SK-N-SH treated with all-trans-retinoic acid at 6 μM for 48 hours (cell line): ENCODE measurements at regions not wholly inside any gene's neighbourhood (a gene's known extent, or its start where the extent isn't known, plus 50 kb on each side); places are given as distances from the start of the nearest gene placed in this dataset.
"Not testable (repeated sequence)": the region's sequence is repeated elsewhere in the genome, so short reads cannot be mapped to it uniquely, and the experiment has no call there.

ENCODE experiments used
- ATAC-seq: fragments of 200-7000 bp; cut with Tn5 transposase; 3 replicates; pipeline ENCODE4 v1.9.1; 2020; ENCODE audit warnings: mild to moderate bottlenecking, moderate library complexity
- ARNTL ChIP-seq: fragments of 450-650 bp; formaldehyde crosslinking; IDR thresholded peaks from 2 replicates; pipeline ENCODE4 v1.5.0; 2020; ENCODE audit warnings: low read depth, mild to moderate bottlenecking, moderate library complexity, borderline replicate concordance
- BACH2 ChIP-seq: fragments of 250-450 bp; sonication (Bioruptor Pico); IDR thresholded peaks from 2 replicates; pipeline ENCODE4 v1.9.0; 2021; ENCODE audit warnings: mild to moderate bottlenecking, borderline replicate concordance
- CREB5 ChIP-seq: fragments of 250-450 bp; sonication (Bioruptor Pico); IDR thresholded peaks from 2 replicates; pipeline ENCODE4 v1.5.1; 2020; ENCODE audit warnings: low read depth, mild to moderate bottlenecking, moderate library complexity
- CSDC2 ChIP-seq: fragments of 250-450 bp; sonication (Bioruptor Pico); IDR thresholded peaks from 2 replicates; pipeline ENCODE4 v1.5.0; 2020; ENCODE audit warnings: mild to moderate bottlenecking, moderate library complexity
- CSRNP3 ChIP-seq: fragments of 250-450 bp; sonication (Bioruptor Pico); IDR thresholded peaks from 2 replicates; pipeline ENCODE4 v1.5.1; 2021; ENCODE audit warnings: mild to moderate bottlenecking, moderate library complexity
- ESRRG ChIP-seq: fragments of 250-450 bp; sonication (Bioruptor Pico); IDR thresholded peaks from 2 replicates; pipeline ENCODE4 v1.6.1; 2021; ENCODE audit warnings: mild to moderate bottlenecking
- GLIS3 ChIP-seq: fragments of 250-450 bp; sonication (Bioruptor Pico); IDR thresholded peaks from 2 replicates; pipeline ENCODE4 v1.5.0; 2020; ENCODE audit warnings: mild to moderate bottlenecking, moderate library complexity
- ISL1 ChIP-seq: fragments of 250-450 bp; sonication (Bioruptor Pico); IDR thresholded peaks from 2 replicates; pipeline ENCODE4 v2.1.2; 2022; ENCODE audit warnings: mild to moderate bottlenecking, moderate library complexity
- OSR1 ChIP-seq: fragments of 250-450 bp; sonication (Bioruptor Pico); IDR thresholded peaks from 2 replicates; pipeline ENCODE4 v1.8.0; 2022; ENCODE audit warnings: moderate library complexity, mild to moderate bottlenecking, inconsistent platforms
- POU6F1 ChIP-seq: fragments of 250-450 bp; sonication (Bioruptor Pico); IDR thresholded peaks from 2 replicates; pipeline ENCODE4 v1.8.0; 2021; ENCODE audit warnings: low read depth, mild to moderate bottlenecking, moderate library complexity, borderline replicate concordance
- PPARA ChIP-seq: fragments of 250-450 bp; sonication (Bioruptor Pico); IDR thresholded peaks from 2 replicates; pipeline ENCODE4 v1.5.0; 2020; ENCODE audit warnings: mild to moderate bottlenecking, borderline replicate concordance
- RARB ChIP-seq: fragments of 250-450 bp; sonication (Bioruptor Pico); IDR thresholded peaks from 2 replicates; pipeline ENCODE4 v1.8.0; 2021; ENCODE audit warnings: mild to moderate bottlenecking, moderate library complexity
- TCF4 ChIP-seq: fragments of 250-450 bp; sonication (Bioruptor Pico); IDR thresholded peaks from 2 replicates; pipeline ENCODE4 v1.8.0; 2021; ENCODE audit warnings: mild to moderate bottlenecking, moderate library complexity, borderline replicate concordance
- TOX ChIP-seq: fragments of 250-450 bp; sonication (Bioruptor Pico); IDR thresholded peaks from 2 replicates; pipeline ENCODE4 v1.8.0; 2021; ENCODE audit warnings: mild to moderate bottlenecking, moderate library complexity, borderline replicate concordance
- ZC3H10 ChIP-seq: fragments of 250-450 bp; sonication (Bioruptor Pico); IDR thresholded peaks from 2 replicates; pipeline ENCODE4 v1.5.1; 2021; ENCODE audit warnings: mild to moderate bottlenecking, moderate library complexity
- ZFP3 ChIP-seq: fragments of 250-450 bp; sonication (Bioruptor Pico); IDR thresholded peaks from 2 replicates; pipeline ENCODE4 v1.5.0; 2020; ENCODE audit warnings: mild to moderate bottlenecking, moderate library complexity
- ZNF8 ChIP-seq: fragments of 450-650 bp; formaldehyde crosslinking; IDR thresholded peaks from 2 replicates; pipeline ENCODE4 v1.5.0; 2020; ENCODE audit warnings: mild to moderate bottlenecking, moderate library complexity

- TF ChIP-seq CREB5 (CRISPR knock-in tag) (no peak), RARB (no peak), GLIS3 (CRISPR knock-in tag) (no peak)
These were observed 104.0 kb downstream of the PPIAL4G start (continued) for GRCh38 chr1:148379170-148379500.

GRCh38 chr1:148377992-148378391 lies 105.1 kb downstream of the PPIAL4G start:
- ATAC-seq, result not testable (repeated sequence)

GRCh38 chr1:148377045-148377444 lies 106.1 kb downstream of the PPIAL4G start:
- ATAC-seq, result not testable (repeated sequence)

GRCh38 chr1:148374101-148374500 lies 109.0 kb downstream of the PPIAL4G start:
- TF ChIP-seq RARB (no peak), GLIS3 (CRISPR knock-in tag) (no peak), CSRNP3 (CRISPR knock-in tag) (no peak), TCF4 (no peak), POU6F1 (CRISPR knock-in tag) (no peak)
- ATAC-seq, result no peak

GRCh38 chr1:148373192-148373925 lies 109.7 kb downstream of the PPIAL4G start:
- no peak for TF ChIP-seq CSDC2
- no peak for TF ChIP-seq ZC3H10
- TF ChIP-seq RARB, result no peak
- TF ChIP-seq ISL1, result no peak
- TF ChIP-seq GLIS3 (CRISPR knock-in tag), result no peak
- no peak for TF ChIP-seq POU6F1 (CRISPR knock-in tag)
- TF ChIP-seq TCF4, result no peak
- no peak for TF ChIP-seq TOX (CRISPR knock-in tag)
- no peak for TF ChIP-seq OSR1 (CRISPR knock-in tag)
- TF ChIP-seq ARNTL (CRISPR knock-in tag), result no peak
- TF ChIP-seq ZFP3 (CRISPR knock-in tag), result no peak
- no peak for TF ChIP-seq ZNF8 (CRISPR knock-in tag)
- TF ChIP-seq CREB5 (CRISPR knock-in tag), result no peak
- TF ChIP-seq BACH2 (CRISPR knock-in tag), result no peak
- no peak for TF ChIP-seq ESRRG (CRISPR knock-in tag)
- no peak for TF ChIP-seq PPARA
- no peak for TF ChIP-seq CSRNP3 (CRISPR knock-in tag)
- ATAC-seq, result no peak
